GM18909 (cell line): ENCODE measurements at regions not wholly inside any gene's neighbourhood (a gene's known extent, or its start where the extent isn't known, plus 50 kb on each side); places are given as distances from the start of the nearest gene placed in this dataset.

Source experiments
- ATAC-seq: cut with Tn5 transposase; IDR thresholded peaks from one replicate; pipeline ENCODE4 v1.9.1; 2021; ENCODE audit warnings: mild to moderate bottlenecking; ENCODE audit not compliant: unreplicated experiment, poor library complexity

- no peak for ATAC-seq
Measured at GRCh38 chr2:2859732-2860131, 517.9 kb downstream of the EIPR1 start.

- no peak for ATAC-seq
Measured at GRCh38 chr2:2859164-2859563, 518.5 kb downstream of the EIPR1 start.

GRCh38 chr2:2856723-2857415 lies 520.7 kb downstream of the EIPR1 start:
- no peak for ATAC-seq

- no peak for ATAC-seq
Measured at GRCh38 chr2:2855297-2855696, 522.3 kb downstream of the EIPR1 start.

GRCh38 chr2:2853346-2853745 lies 522.3 kb upstream of the MYT1L start:
- ATAC-seq = no peak

GRCh38 chr2:2851806-2852777 lies 521.0 kb upstream of the MYT1L start:
- ATAC-seq = no peak

GRCh38 chr2:2851316-2851715 lies 520.2 kb upstream of the MYT1L start:
- ATAC-seq = no peak

GRCh38 chr2:2850859-2851258 lies 519.8 kb upstream of the MYT1L start:
- ATAC-seq = no peak

GRCh38 chr2:2850218-2850755 lies 519.2 kb upstream of the MYT1L start:
- ATAC-seq = no peak

- no peak for ATAC-seq
Measured at GRCh38 chr2:2849464-2850217, 518.6 kb upstream of the MYT1L start.

- no peak for ATAC-seq
Measured at GRCh38 chr2:2848621-2849333, 517.7 kb upstream of the MYT1L start.

GRCh38 chr2:2848198-2848597 lies 517.1 kb upstream of the MYT1L start:
- no peak for ATAC-seq

GRCh38 chr2:2847209-2847676 lies 516.2 kb upstream of the MYT1L start:
- no peak for ATAC-seq

GRCh38 chr2:2846332-2847208 lies 515.5 kb upstream of the MYT1L start:
- ATAC-seq = no peak

GRCh38 chr2:2845806-2846315 lies 514.8 kb upstream of the MYT1L start:
- ATAC-seq = no peak

- no peak for ATAC-seq
Measured at GRCh38 chr2:2845267-2845666, 514.2 kb upstream of the MYT1L start.

- no peak for ATAC-seq
Measured at GRCh38 chr2:2843969-2844548, 513.0 kb upstream of the MYT1L start.

GRCh38 chr2:2842466-2842865 lies 511.4 kb upstream of the MYT1L start:
- ATAC-seq = no peak
